Left ventricle myocardium inferior (tissue), 1 donor: ENCODE measurements at regions not wholly inside any gene's neighbourhood (a gene's known extent, or its start where the extent isn't known, plus 50 kb on each side); places are given as distances from the start of the nearest gene placed in this dataset.

ENCODE experiments used
- DNase-seq: peaks from one replicate; pipeline ENCODE4 v3.0.0-alpha.2; 2020
- H3K27ac ChIP-seq: fragments of 200-600 bp; replicated peaks from 2 replicates; pipeline ENCODE4 v1.8.0; 2021
- H3K27me3 ChIP-seq: fragments of 200-600 bp; 2 replicates; pipeline ENCODE4 v1.8.0; 2021; ENCODE audit warnings: low read depth
- H3K36me3 ChIP-seq: fragments of 200-600 bp; 2 replicates; pipeline ENCODE4 v1.8.0; 2021
- H3K4me1 ChIP-seq: fragments of 200-600 bp; 2 replicates; pipeline ENCODE4 v1.8.0; 2021
- H3K4me3 ChIP-seq: fragments of 200-600 bp; 2 replicates; pipeline ENCODE4 v1.8.0; 2021; ENCODE audit warnings: mild to moderate bottlenecking, moderate library complexity
- H3K9me3 ChIP-seq: fragments of 200-600 bp; replicated peaks from 2 replicates; pipeline ENCODE4 v1.8.0; 2021
- intact Hi-C: fragments of 100-400 bp; cut with micrococcal nuclease; formaldehyde crosslinking; loops from one replicate; pipeline ENCODE4 v1.11.0; 2022
- TF ChIP-seq, protein P1 (sequence below): fragments of 200-600 bp; IDR thresholded peaks from 2 replicates; pipeline ENCODE4 v1.8.0; 2021; ENCODE audit warnings: antibody characterized with exemption, mild to moderate bottlenecking, borderline replicate concordance
- donor health status: DM: no; HTN: yes; CAD: no; lungs with severe emphysema.

DNA sequence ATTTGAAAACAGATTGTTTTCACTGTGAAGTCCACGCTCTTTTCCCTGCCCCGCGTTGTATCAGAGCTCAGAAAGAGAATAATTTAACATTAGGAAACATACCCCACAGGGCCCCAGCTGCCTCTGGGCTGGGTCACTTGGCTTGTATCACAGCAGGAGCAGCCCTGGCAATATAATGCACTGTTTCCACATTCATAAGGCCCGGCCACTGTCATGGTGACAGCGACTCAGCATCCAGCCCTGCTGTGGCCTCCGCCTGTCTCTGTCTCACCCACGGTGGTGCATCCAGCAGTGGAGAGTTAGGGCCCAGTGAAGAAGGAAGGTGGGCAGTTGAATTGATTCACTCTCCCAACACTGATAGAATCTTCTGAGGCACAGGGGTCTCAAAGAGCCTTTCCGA lies 188.9 kb downstream of the NSG2 start:
- TF ChIP-seq, protein P1, sequence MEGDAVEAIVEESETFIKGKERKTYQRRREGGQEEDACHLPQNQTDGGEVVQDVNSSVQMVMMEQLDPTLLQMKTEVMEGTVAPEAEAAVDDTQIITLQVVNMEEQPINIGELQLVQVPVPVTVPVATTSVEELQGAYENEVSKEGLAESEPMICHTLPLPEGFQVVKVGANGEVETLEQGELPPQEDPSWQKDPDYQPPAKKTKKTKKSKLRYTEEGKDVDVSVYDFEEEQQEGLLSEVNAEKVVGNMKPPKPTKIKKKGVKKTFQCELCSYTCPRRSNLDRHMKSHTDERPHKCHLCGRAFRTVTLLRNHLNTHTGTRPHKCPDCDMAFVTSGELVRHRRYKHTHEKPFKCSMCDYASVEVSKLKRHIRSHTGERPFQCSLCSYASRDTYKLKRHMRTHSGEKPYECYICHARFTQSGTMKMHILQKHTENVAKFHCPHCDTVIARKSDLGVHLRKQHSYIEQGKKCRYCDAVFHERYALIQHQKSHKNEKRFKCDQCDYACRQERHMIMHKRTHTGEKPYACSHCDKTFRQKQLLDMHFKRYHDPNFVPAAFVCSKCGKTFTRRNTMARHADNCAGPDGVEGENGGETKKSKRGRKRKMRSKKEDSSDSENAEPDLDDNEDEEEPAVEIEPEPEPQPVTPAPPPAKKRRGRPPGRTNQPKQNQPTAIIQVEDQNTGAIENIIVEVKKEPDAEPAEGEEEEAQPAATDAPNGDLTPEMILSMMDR, result no peak
- Histone ChIP-seq H3K27me3 (peaks cover 17% of the 10 kb centered on the region), H3K36me3 (no peaks in the 10 kb centered on the region), H3K4me3 (no peak overlapping the region), H3K27ac (no peak overlapping the region), H3K9me3 (peaks cover 5% of the 10 kb centered on the region), H3K4me1 (peaks cover 4% of the 10 kb centered on the region)
- intact Hi-C loops, result no loop called here
- DNase-seq, result no peak

DNA sequence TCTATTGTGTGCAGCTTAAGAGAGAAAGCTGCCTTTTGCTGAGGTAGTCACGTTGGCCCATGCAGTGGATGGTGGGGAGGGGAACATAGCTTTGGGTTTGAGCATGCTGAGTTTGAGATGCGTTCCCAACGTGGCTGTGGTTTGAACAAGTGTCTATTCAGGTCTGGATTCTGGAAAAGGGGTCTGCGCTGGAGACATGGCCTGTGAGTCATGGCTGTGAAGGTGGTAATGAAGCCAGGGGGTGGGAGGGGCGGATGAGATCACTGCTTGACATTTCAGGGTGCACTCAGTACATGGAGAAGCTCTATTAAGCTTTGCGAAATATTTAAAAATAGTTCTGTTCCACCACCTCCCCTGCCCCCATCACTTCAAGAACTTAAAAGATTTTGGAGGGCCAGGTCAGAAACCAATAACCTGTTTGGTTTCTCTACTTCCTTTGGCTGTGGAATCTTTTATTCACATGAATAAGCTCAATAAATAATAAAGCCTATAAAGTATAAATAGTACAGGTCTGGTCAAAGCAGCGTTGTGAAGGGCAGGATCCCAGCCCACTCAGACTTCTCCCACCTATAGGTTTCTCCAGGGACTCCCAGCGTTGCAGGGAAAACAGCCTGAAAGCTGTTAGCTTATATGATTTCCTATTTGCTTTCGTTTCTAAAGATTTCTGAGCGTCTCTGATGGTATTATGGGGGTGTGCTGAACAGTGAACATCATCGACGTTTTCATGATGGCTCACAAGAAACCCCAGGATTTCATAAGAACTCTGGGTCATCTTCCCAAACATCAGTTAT lies 189.9 kb downstream of the NSG2 start:
- no peak overlapping the region for H3K27ac ChIP-seq
- H3K4me1 ChIP-seq, result no peaks in the 10 kb centered on the region
- no peaks in the 10 kb centered on the region for H3K36me3 ChIP-seq
- intact Hi-C loops, result no loop called here
- peaks cover 8% of the 10 kb centered on the region for H3K9me3 ChIP-seq
- no peak overlapping the region for H3K4me3 ChIP-seq
- TF ChIP-seq, protein P1, result no peak
- no peak for DNase-seq
- H3K27me3 ChIP-seq, result peaks cover 11% of the 10 kb centered on the region

DNA sequence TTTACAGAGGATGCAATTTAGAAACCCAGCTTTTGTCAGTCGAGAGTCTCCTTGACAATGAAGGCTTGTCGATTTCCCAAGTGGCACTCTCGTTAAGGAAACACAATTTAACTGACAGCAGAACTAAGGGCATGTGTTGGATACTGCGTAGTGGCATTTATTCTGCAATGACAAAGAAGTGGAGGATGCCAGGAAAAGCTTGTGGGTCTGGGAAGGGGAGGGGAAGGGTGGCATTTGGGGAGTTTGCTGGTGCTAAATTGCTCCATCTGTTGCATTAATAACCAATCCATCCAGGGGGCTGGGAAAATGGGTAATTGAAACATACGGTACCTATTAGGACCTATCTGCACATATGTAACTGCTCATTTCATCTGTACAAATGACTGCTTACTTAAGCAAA lies 190.6 kb downstream of the NSG2 start:
- H3K4me3 ChIP-seq, result no peak overlapping the region
- H3K27ac ChIP-seq, result no peak overlapping the region
- intact Hi-C loops, result no loop called here
- H3K4me1 ChIP-seq, result no peaks in the 10 kb centered on the region
- H3K27me3 ChIP-seq, result peaks cover 15% of the 10 kb centered on the region
- H3K36me3 ChIP-seq, result no peaks in the 10 kb centered on the region
- DNase-seq, result no peak
- H3K9me3 ChIP-seq, result peaks cover 8% of the 10 kb centered on the region
- TF ChIP-seq, protein P1, result no peak

DNA sequence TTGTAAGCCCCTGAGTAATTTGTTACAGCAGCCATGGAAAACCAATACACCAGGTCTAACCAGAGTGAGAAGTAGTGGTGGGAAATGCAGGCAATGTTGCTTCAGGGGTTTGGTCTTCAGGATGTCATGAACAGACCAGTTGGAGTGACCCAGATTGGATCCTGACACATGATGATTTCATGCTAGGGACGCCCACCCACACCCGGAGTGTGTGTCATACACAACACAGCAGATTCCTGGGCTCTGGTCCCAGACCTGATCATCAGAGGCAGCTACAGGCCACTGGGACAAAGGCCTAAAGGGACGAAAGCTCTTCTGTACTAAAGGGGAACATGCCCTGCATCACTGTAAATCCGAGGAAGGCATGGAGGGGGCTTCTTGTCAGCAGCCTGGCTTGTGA lies 194.2 kb downstream of the NSG2 start:
- H3K27ac ChIP-seq, result no peak overlapping the region
- intact Hi-C loops, result no loop called here
- H3K27me3 ChIP-seq, result peaks cover 15% of the 10 kb centered on the region
- TF ChIP-seq, protein P1, result no peak
- no peak for DNase-seq
- H3K4me3 ChIP-seq, result no peak overlapping the region
- H3K9me3 ChIP-seq, result peaks cover 16% of the 10 kb centered on the region
- H3K4me1 ChIP-seq, result no peaks in the 10 kb centered on the region
- no peaks in the 10 kb centered on the region for H3K36me3 ChIP-seq

DNA sequence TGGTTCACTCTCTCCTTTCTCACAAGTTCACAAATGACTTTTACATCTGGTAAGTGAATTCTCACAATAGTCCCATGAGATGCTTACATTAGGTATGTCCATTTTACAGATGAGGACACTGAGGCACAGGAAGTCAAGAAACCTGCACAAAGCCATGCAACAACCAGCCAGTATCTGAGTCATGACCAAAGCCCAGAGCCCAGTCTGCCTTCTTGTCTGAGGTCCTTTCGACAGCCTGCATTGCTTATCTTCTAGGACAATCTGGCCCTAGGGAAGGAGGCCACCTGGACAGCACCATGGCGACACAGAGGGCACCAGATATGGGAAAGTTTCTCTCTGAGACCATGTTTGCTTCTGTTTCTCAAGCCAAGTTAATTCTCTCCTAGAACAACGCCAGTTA lies 197.1 kb downstream of the NSG2 start:
- Histone ChIP-seq H3K4me1 (no peaks in the 10 kb centered on the region), H3K4me3 (no peak overlapping the region), H3K27me3 (peaks cover 3% of the 10 kb centered on the region), H3K27ac (no peak overlapping the region), H3K36me3 (no peaks in the 10 kb centered on the region), H3K9me3 (peaks cover 16% of the 10 kb centered on the region)
- TF ChIP-seq, protein P1, result no peak
- no peak for DNase-seq
- intact Hi-C loops, result no loop called here
